ENCODE measurements at regions not wholly inside any gene's neighbourhood (a gene's known extent, or its start where the extent isn't known, plus 50 kb on each side); places are given as distances from the start of the nearest gene placed in this dataset.

DNA sequence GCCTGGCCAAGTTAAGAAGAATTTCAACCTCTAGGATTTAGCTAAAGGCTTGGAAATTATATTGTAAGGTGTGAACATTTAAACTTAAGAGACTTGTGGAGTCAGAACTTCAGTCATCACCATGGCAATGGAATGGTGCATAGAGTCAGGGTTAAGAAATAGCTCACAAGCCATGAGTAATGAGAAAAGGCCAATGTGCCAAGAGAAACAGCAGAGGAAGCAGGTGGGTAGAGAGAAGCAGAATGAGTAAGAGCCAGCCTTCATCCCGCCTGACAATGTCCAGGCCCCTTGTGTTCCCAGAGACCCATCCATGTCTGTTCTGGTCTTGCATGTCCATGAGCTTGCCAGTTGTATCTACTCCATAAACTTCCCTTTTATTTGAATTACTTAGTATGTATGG lies 62.6 kb upstream of the TBX20 start:
- Histone ChIP-seq H3K36me3 (ENCODE audit: control insufficient read depth in 2 of 2, insufficient read depth in 2 of 2, low read length in 1 of 2) (no peaks in the 10 kb centered on the region), H3K4me2 (ENCODE audit: control insufficient read depth, insufficient read depth) (no peak overlapping the region), H3K27ac (ENCODE audit: control insufficient read depth, insufficient read depth) (no peak overlapping the region), H2AFZ (ENCODE audit: control insufficient read depth, low read depth, low read length) (no peak overlapping the region), H3K4me1 (ENCODE audit: control insufficient read depth, insufficient read depth, low read length) (no peaks in the 10 kb centered on the region), H3K79me2 (ENCODE audit: control insufficient read depth, insufficient read depth, low read length) (no peaks in the 10 kb centered on the region), H3K27me3 (replicated peaks in 1 of 2; ENCODE audit: control insufficient read depth in 2 of 2, insufficient read depth in 2 of 2, low read length in 1 of 2) (no peaks in the 10 kb centered on the region; a peak in 1 of 4 replicates), H3K9ac (ENCODE audit: control insufficient read depth, insufficient read depth, low read length) (no peak overlapping the region), H3K4me3 (no peak overlapping the region), H4K20me1 (ENCODE audit: control insufficient read depth, insufficient read depth) (no peaks in the 10 kb centered on the region), H3K9me3 (replicated peaks; ENCODE audit: control insufficient read depth, insufficient read depth, low read length) (no peaks in the 10 kb centered on the region)
- no TSS peak for BruUV-seq (replicated peaks)
- WGBS (ENCODE audit: insufficient coverage, insufficient replicate concordance, low lambda C conversion rate, missing lambda C conversion rate) = 0% methylated on average over 1 of the region's 1 CpG
- in situ Hi-C loops (cut with MboI) (no loop called here), intact Hi-C loops (cut with micrococcal nuclease; ENCODE audit: unreplicated experiment) (no loop called here)
- no peak for ATAC-seq
- RAD21 ChIA-PET (ENCODE audit: unreplicated experiment) = no interaction called here
- FAIRE-seq = no peak
- TF ChIP-seq EED (IDR thresholded peaks at IDR 0.05; ENCODE audit: low read depth) = no peak
- TF ChIP-seq CBX5 (IDR thresholded peaks at IDR 0.05; ENCODE audit: low read depth) = no peak
- TF ChIP-seq TCF3 (IDR thresholded peaks at IDR 0.05; ENCODE audit: borderline replicate concordance, insufficient read depth, low read depth, low read length) = no peak
- TF ChIP-seq EGR1 (IDR thresholded peaks at IDR 0.05; ENCODE audit: borderline replicate concordance in 1 of 2, low read depth in 2 of 2, low read length in 2 of 2) = no peak
- TF ChIP-seq ZNF24 (IDR thresholded peaks at IDR 0.05) = no peak
- no peak for TF ChIP-seq SP1 (IDR thresholded peaks at IDR 0.05; ENCODE audit: low read depth, low read length)
- no peak for TF ChIP-seq MEF2A (IDR thresholded peaks at IDR 0.05; ENCODE audit: insufficient read depth, low read depth, low read length)
- TF ChIP-seq ATF3 (IDR thresholded peaks at IDR 0.05; ENCODE audit: borderline replicate concordance, extremely low read depth, low read depth, low read length) = no peak
- TF ChIP-seq POLR2AphosphoS5 (IDR thresholded peaks at IDR 0.05; ENCODE audit: low read length) = no peak
- TF ChIP-seq, protein P1, sequence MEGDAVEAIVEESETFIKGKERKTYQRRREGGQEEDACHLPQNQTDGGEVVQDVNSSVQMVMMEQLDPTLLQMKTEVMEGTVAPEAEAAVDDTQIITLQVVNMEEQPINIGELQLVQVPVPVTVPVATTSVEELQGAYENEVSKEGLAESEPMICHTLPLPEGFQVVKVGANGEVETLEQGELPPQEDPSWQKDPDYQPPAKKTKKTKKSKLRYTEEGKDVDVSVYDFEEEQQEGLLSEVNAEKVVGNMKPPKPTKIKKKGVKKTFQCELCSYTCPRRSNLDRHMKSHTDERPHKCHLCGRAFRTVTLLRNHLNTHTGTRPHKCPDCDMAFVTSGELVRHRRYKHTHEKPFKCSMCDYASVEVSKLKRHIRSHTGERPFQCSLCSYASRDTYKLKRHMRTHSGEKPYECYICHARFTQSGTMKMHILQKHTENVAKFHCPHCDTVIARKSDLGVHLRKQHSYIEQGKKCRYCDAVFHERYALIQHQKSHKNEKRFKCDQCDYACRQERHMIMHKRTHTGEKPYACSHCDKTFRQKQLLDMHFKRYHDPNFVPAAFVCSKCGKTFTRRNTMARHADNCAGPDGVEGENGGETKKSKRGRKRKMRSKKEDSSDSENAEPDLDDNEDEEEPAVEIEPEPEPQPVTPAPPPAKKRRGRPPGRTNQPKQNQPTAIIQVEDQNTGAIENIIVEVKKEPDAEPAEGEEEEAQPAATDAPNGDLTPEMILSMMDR (IDR thresholded peaks at IDR 0.05 in 2 of 3, conservative IDR thresholded peaks at IDR 0.05 in 1 of 3; ENCODE audit: control insufficient read depth in 2 of 3, extremely low read depth in 1 of 3, insufficient read depth in 1 of 3, low read depth in 3 of 3, low read length in 3 of 3) = no peak
- no peak for TF ChIP-seq TCF7 (IDR thresholded peaks at IDR 0.05; ENCODE audit: borderline replicate concordance)
- TF ChIP-seq, protein P2, sequence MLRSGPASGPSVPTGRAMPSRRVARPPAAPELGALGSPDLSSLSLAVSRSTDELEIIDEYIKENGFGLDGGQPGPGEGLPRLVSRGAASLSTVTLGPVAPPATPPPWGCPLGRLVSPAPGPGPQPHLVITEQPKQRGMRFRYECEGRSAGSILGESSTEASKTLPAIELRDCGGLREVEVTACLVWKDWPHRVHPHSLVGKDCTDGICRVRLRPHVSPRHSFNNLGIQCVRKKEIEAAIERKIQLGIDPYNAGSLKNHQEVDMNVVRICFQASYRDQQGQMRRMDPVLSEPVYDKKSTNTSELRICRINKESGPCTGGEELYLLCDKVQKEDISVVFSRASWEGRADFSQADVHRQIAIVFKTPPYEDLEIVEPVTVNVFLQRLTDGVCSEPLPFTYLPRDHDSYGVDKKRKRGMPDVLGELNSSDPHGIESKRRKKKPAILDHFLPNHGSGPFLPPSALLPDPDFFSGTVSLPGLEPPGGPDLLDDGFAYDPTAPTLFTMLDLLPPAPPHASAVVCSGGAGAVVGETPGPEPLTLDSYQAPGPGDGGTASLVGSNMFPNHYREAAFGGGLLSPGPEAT (IDR thresholded peaks at IDR 0.05; ENCODE audit: low read depth) = no peak
- CTCF ChIA-PET = no interaction called here
- SMC1A ChIA-PET (ENCODE audit: uncharacterized antibody, unreplicated experiment) = no interaction called here
- POLR2A ChIA-PET = no interaction called here
- DNase-seq (ENCODE audit: low read depth, low spot score) = no peak

Measured in GM12878 (cell line).